GM20000 (cell line): ENCODE measurements at regions not wholly inside any gene's neighbourhood (a gene's known extent, or its start where the extent isn't known, plus 50 kb on each side); places are given as distances from the start of the nearest gene placed in this dataset.

ENCODE experiments used
- DNase-seq: peaks from one replicate; pipeline ENCODE4 v3.0.0; 2012; ENCODE audit warnings: low spot score
- CTCF ChIP-seq: IDR thresholded peaks from 2 replicates; pipeline ENCODE4 v1.5.1; 2012; ENCODE audit warnings: mild to moderate bottlenecking, control low read depth; ENCODE audit errors: extremely low read depth, missing control alignments

GRCh38 chr6:138563231-138563630, 63.9 kb upstream of the NHSL1 start:
- DNase-seq: no peak
- no peak for TF ChIP-seq CTCF

GRCh38 chr6:138563650-138564049, 64.4 kb upstream of the NHSL1 start:
- TF ChIP-seq CTCF: no peak

GRCh38 chr6:138564170-138564721, 65.0 kb upstream of the NHSL1 start:
- no peak for TF ChIP-seq CTCF
- DNase-seq: no peak

More at GRCh38 chr6:138563650-138564049, 64.4 kb upstream of the NHSL1 start:
- no peak for DNase-seq

GRCh38 chr6:138567052-138567451, 67.8 kb upstream of the NHSL1 start:
- TF ChIP-seq CTCF: no peak
- no peak for DNase-seq

GRCh38 chr6:138568997-138569396, 69.7 kb upstream of the NHSL1 start:
- no peak for DNase-seq
- TF ChIP-seq CTCF: no peak

- DNase-seq: no peak
- no peak for TF ChIP-seq CTCF
Observed at GRCh38 chr6:138569554-138569953, 70.3 kb upstream of the NHSL1 start.

- no peak for DNase-seq
- no peak for TF ChIP-seq CTCF
Observed at GRCh38 chr6:138569970-138570724, 70.9 kb upstream of the NHSL1 start.
